ENCODE measurements at regions not wholly inside any gene's neighbourhood (a gene's known extent, or its start where the extent isn't known, plus 50 kb on each side); places are given as distances from the start of the nearest gene placed in this dataset. TPM values are rescaled to one million over a fixed set of nuclear protein-coding genes. Genes with fewer than 3 reads are reported as not detected.
"Not testable (repeated sequence)": the region's sequence is repeated elsewhere in the genome, so short reads cannot be mapped to it uniquely, and the experiment has no call there.

DNA sequence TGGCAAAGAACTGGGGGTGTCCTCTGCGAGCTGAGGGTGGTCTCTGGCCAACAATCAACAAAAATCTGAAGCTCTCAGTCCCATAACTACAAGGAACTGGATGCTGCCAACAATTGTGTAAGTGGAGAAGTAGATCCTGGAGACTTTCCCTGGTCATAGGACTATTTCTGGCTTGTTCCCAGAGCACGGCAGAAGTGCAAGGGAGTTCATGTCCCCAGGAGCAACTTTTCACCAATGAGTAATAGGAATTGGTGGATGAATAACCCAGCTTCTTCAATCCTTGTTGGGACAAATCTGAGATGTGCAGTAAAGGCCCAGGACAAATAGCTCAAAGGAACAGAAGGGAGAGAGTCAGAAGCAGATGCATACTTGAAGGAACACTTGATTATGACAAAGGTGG is 95.5 kb downstream of the QRSL1 start:
- no peak for DNase-seq (ENCODE audit: low spot score)
- TF ChIP-seq, protein P1, sequence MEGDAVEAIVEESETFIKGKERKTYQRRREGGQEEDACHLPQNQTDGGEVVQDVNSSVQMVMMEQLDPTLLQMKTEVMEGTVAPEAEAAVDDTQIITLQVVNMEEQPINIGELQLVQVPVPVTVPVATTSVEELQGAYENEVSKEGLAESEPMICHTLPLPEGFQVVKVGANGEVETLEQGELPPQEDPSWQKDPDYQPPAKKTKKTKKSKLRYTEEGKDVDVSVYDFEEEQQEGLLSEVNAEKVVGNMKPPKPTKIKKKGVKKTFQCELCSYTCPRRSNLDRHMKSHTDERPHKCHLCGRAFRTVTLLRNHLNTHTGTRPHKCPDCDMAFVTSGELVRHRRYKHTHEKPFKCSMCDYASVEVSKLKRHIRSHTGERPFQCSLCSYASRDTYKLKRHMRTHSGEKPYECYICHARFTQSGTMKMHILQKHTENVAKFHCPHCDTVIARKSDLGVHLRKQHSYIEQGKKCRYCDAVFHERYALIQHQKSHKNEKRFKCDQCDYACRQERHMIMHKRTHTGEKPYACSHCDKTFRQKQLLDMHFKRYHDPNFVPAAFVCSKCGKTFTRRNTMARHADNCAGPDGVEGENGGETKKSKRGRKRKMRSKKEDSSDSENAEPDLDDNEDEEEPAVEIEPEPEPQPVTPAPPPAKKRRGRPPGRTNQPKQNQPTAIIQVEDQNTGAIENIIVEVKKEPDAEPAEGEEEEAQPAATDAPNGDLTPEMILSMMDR (IDR thresholded peaks at IDR 0.05): no peak
- no peak for TF ChIP-seq POLR2AphosphoS5 (IDR thresholded peaks at IDR 0.05)
- no peak for TF ChIP-seq POLR2A (IDR thresholded peaks at IDR 0.05)
- Histone ChIP-seq H3K27me3 (replicated peaks; ENCODE audit: insufficient read depth) (no peaks in the 10 kb centered on the region), H3K4me1 (replicated peaks) (no peaks in the 10 kb centered on the region), H3K27ac (no peak overlapping the region), H3K4me3 (no peak overlapping the region), H3K9me3 (no peaks in the 10 kb centered on the region), H3K36me3 (no peaks in the 10 kb centered on the region)
- WGBS: 49% methylated on average over 2 of the region's 2 CpGs
- intact Hi-C loops (cut with DNase I): no loop called here

- TF ChIP-seq POLR2A (IDR thresholded peaks at IDR 0.05): no peak
- TF ChIP-seq POLR2AphosphoS5 (IDR thresholded peaks at IDR 0.05): no peak
- TF ChIP-seq, protein P1 (IDR thresholded peaks at IDR 0.05): no peak
- H3K9me3 ChIP-seq: no peaks in the 10 kb centered on the region
- WGBS: 81% methylated on average over 4 of the region's 4 CpGs
- DNase-seq (ENCODE audit: low spot score): no peak
- no peak overlapping the region for H3K27ac ChIP-seq
- H3K27me3 ChIP-seq (replicated peaks; ENCODE audit: insufficient read depth): no peaks in the 10 kb centered on the region
- no peaks in the 10 kb centered on the region for H3K4me1 ChIP-seq (replicated peaks)
- H3K4me3 ChIP-seq: no peak overlapping the region
- intact Hi-C loops (cut with DNase I): no loop called here
- no peaks in the 10 kb centered on the region for H3K36me3 ChIP-seq
Observed at GRCh38 chr6:106724337-106724736, 95.0 kb downstream of the QRSL1 start.

GRCh38 chr6:106723419-106723818 is 94.0 kb downstream of the QRSL1 start:
- H3K4me3 ChIP-seq; H3K9me3 ChIP-seq; H3K4me1 ChIP-seq (replicated peaks); H3K27ac ChIP-seq; H3K36me3 ChIP-seq; intact Hi-C loops (cut with DNase I); DNase-seq (ENCODE audit: low spot score); H3K27me3 ChIP-seq (replicated peaks; ENCODE audit: insufficient read depth): not testable (repeated sequence)
- WGBS: 98% methylated on average over 2 of the region's 2 CpGs

- intact Hi-C loops (cut with DNase I); DNase-seq (ENCODE audit: low spot score); H3K27me3 ChIP-seq (replicated peaks; ENCODE audit: insufficient read depth); H3K36me3 ChIP-seq; H3K4me3 ChIP-seq; H3K4me1 ChIP-seq (replicated peaks); H3K27ac ChIP-seq; H3K9me3 ChIP-seq: not testable (repeated sequence)
- WGBS: 88% methylated on average over 4 of the region's 4 CpGs
Observed at GRCh38 chr6:106721189-106721588, 91.8 kb downstream of the QRSL1 start.

MicroRNAs encoded in the stretch of these regions (microRNA counts, 767-probe panel; counts per million panel counts)
- 1,784 to 2,112 counts per million in 2 donors for microRNA hsa-miR-587

Small RNA genes lying in the stretch of these regions (microRNA-seq; reads per million reads assigned to microRNA genes)
- gene MIR587: not detected

Small RNA genes lying in the stretch of these regions (small RNA-seq; reads per million reads assigned to genes)
- gene MIR587 (0 reads per million in 2 donors), gene RNU6-117P (0 reads per million in 2 donors)

Data from prostate gland (tissue), 2 donors.